B cell (primary cell): ENCODE measurements at regions not wholly inside any gene's neighbourhood (a gene's known extent, or its start where the extent isn't known, plus 50 kb on each side); places are given as distances from the start of the nearest gene placed in this dataset.

Source experiments
- EZH2 ChIP-seq: IDR thresholded peaks from 2 replicates; pipeline ENCODE4 v1.6.1; 2012; ENCODE audit warnings: borderline replicate concordance, low read depth, mild to moderate bottlenecking, moderate library complexity, low read length; ENCODE audit not compliant: insufficient read depth, poor library complexity, severe bottlenecking
- TF ChIP-seq, protein P1 (sequence below): fragments of 200-600 bp; IDR thresholded peaks from one replicate; pipeline ENCODE4 v1.8.0; 2022; ENCODE audit warnings: antibody characterized with exemption, mild to moderate bottlenecking

DNA sequence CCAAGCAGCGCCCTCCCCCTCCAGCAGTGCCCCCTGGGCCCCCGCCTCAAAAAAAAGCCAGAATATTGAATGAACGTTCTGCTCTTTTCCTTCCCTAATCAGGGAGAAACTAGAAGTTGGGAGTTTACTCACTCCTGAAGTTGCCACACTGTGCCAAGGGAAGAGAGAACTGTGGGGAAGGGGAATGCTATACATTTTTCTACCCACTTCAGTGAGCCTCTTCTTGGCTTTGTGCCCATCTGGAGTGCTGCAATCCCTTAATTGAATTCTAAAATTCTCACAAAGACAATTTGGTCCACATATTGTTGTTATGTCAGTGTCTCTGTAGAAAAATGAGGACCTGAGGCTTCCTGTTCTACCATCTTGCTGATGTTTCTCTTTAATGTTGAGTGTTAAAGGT, 443.7 kb downstream of the DIRAS2 start:
- TF ChIP-seq, protein P1, sequence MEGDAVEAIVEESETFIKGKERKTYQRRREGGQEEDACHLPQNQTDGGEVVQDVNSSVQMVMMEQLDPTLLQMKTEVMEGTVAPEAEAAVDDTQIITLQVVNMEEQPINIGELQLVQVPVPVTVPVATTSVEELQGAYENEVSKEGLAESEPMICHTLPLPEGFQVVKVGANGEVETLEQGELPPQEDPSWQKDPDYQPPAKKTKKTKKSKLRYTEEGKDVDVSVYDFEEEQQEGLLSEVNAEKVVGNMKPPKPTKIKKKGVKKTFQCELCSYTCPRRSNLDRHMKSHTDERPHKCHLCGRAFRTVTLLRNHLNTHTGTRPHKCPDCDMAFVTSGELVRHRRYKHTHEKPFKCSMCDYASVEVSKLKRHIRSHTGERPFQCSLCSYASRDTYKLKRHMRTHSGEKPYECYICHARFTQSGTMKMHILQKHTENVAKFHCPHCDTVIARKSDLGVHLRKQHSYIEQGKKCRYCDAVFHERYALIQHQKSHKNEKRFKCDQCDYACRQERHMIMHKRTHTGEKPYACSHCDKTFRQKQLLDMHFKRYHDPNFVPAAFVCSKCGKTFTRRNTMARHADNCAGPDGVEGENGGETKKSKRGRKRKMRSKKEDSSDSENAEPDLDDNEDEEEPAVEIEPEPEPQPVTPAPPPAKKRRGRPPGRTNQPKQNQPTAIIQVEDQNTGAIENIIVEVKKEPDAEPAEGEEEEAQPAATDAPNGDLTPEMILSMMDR = no peak
- no peak for TF ChIP-seq EZH2
